WTC11 (cell line): ENCODE measurements at regions not wholly inside any gene's neighbourhood (a gene's known extent, or its start where the extent isn't known, plus 50 kb on each side); places are given as distances from the start of the nearest gene placed in this dataset.

Experiments used
- ATAC-seq: fragments of 200-7000 bp; cut with Tn5 transposase; 2 replicates; pipeline ENCODE4 v1.10.0; 2021; ENCODE audit warnings: mild to moderate bottlenecking, moderate library complexity
- CTCF ChIA-PET: fragments of 300-600 bp; sonication (Branson Sonifier 250); formaldehyde crosslinking; loops from one replicate; lab custom pipeline; 2021; ENCODE audit warnings: antibody characterized with exemption; lab: Charles Lee
- POLR2A ChIA-PET: fragments of 350-600 bp; sonication (Branson Sonifier 250); formaldehyde crosslinking; loops from one replicate; lab custom pipeline; 2021; ENCODE audit warnings: antibody characterized with exemption; lab: Charles Lee
- DNase-seq: peaks from one replicate; pipeline ENCODE4 v3.0.0; 2021; ENCODE audit warnings: low spot score
- H3K27ac Mint-ChIP-seq: 2 replicates; pipeline ENCODE4 v1.8.0; 2021; ENCODE audit warnings: mixed read lengths
- H3K27me3 Mint-ChIP-seq: 2 replicates; pipeline ENCODE4 v1.8.0; 2021; ENCODE audit warnings: low read depth, mild to moderate bottlenecking, moderate library complexity, mixed read lengths
- H3K36me3 Mint-ChIP-seq: 2 replicates; pipeline ENCODE4 v1.8.0; 2021; ENCODE audit warnings: mixed read lengths
- H3K4me1 Mint-ChIP-seq: 2 replicates; pipeline ENCODE4 v1.8.0; 2022; ENCODE audit warnings: mixed read lengths
- H3K4me3 Mint-ChIP-seq: 2 replicates; pipeline ENCODE4 v1.8.0; 2021; ENCODE audit warnings: mild to moderate bottlenecking, moderate library complexity, mixed read lengths
- H3K9me3 Mint-ChIP-seq: 2 replicates; pipeline ENCODE4 v1.8.0; 2021; ENCODE audit warnings: mixed read lengths
- CBFB ChIP-seq: sonication (generic); formaldehyde crosslinking; IDR thresholded peaks from 2 replicates; pipeline ENCODE4 v1.8.1; 2022; ENCODE audit warnings: mild to moderate bottlenecking, low read depth, missing genetic modification reagents
- FOXJ3 ChIP-seq: sonication (generic); formaldehyde crosslinking; IDR thresholded peaks from 2 replicates; pipeline ENCODE4 v1.9.0; 2021; ENCODE audit warnings: missing genetic modification reagents, mild to moderate bottlenecking, borderline replicate concordance
- GRHL2 ChIP-seq: fragments of 250-450 bp; sonication (Bioruptor Pico); IDR thresholded peaks from 2 replicates; pipeline ENCODE4 v1.8.0; 2022; ENCODE audit warnings: mild to moderate bottlenecking, moderate library complexity; ENCODE audit not compliant: insufficient replicate concordance, severe bottlenecking
- HMGA2 ChIP-seq: fragments of 250-450 bp; sonication (Bioruptor Pico); IDR thresholded peaks from 2 replicates; pipeline ENCODE4 v1.4.0; 2021; ENCODE audit warnings: mild to moderate bottlenecking, moderate library complexity
- IRF2 ChIP-seq: sonication (generic); formaldehyde crosslinking; IDR thresholded peaks from 2 replicates; pipeline ENCODE4 v1.8.0; 2022; ENCODE audit warnings: low read depth, missing genetic modification reagents, borderline replicate concordance
- KAT7 ChIP-seq: sonication (generic); formaldehyde crosslinking; IDR thresholded peaks from 2 replicates; pipeline ENCODE4 v1.8.1; 2023; ENCODE audit warnings: missing genetic modification reagents, mild to moderate bottlenecking, borderline replicate concordance
- NFYB ChIP-seq: sonication (generic); formaldehyde crosslinking; conservative IDR thresholded peaks from 2 replicates; pipeline ENCODE4 v1.8.0; 2022; ENCODE audit warnings: low read depth, missing genetic modification reagents
- SP1 ChIP-seq: sonication (generic); formaldehyde crosslinking; conservative IDR thresholded peaks from 2 replicates; pipeline ENCODE4 v1.8.1; 2022; ENCODE audit warnings: missing genetic modification reagents
- TCF7 ChIP-seq: sonication (generic); formaldehyde crosslinking; IDR thresholded peaks from 2 replicates; pipeline ENCODE4 v1.8.0; 2022; ENCODE audit warnings: mild to moderate bottlenecking, low read depth, missing genetic modification reagents, moderate library complexity
- TEAD4 ChIP-seq: sonication (generic); formaldehyde crosslinking; IDR thresholded peaks from 2 replicates; pipeline ENCODE4 v1.8.0; 2022; ENCODE audit warnings: mild to moderate bottlenecking, missing genetic modification reagents
- TP53 ChIP-seq: sonication (generic); formaldehyde crosslinking; IDR thresholded peaks from 2 replicates; pipeline ENCODE4 v1.8.1; 2023; ENCODE audit warnings: mild to moderate bottlenecking, missing genetic modification reagents
- ZNF121 ChIP-seq: sonication (generic); formaldehyde crosslinking; IDR thresholded peaks from 2 replicates; pipeline ENCODE4 v1.8.0; 2023; ENCODE audit warnings: missing genetic modification reagents
- ZNF396 ChIP-seq: fragments of 250-450 bp; sonication (Bioruptor Pico); IDR thresholded peaks from 2 replicates; pipeline ENCODE4 v1.8.0; 2021; ENCODE audit warnings: mild to moderate bottlenecking, moderate library complexity, borderline replicate concordance
- TF ChIP-seq, protein P1 (sequence below): fragments of 250-450 bp; sonication (Bioruptor Pico); IDR thresholded peaks from 2 replicates; pipeline ENCODE4 v1.9.0; 2021; ENCODE audit warnings: mild to moderate bottlenecking
- TF ChIP-seq, protein P2 (sequence below): sonication (generic); formaldehyde crosslinking; IDR thresholded peaks from 2 replicates; pipeline ENCODE4 v1.8.1; 2023; ENCODE audit warnings: mild to moderate bottlenecking, missing genetic modification reagents, borderline replicate concordance
- TF ChIP-seq, protein P3 (sequence below): sonication (generic); formaldehyde crosslinking; IDR thresholded peaks from 2 replicates; pipeline ENCODE4 v1.8.1; 2022; ENCODE audit warnings: low read depth, missing genetic modification reagents, borderline replicate concordance
- TF ChIP-seq, protein P4 (sequence below): sonication (generic); formaldehyde crosslinking; conservative IDR thresholded peaks from 2 replicates; pipeline ENCODE4 v1.8.1; 2023; ENCODE audit warnings: mild to moderate bottlenecking, low read depth, missing genetic modification reagents, moderate library complexity
- TF ChIP-seq, protein P5 (sequence below): sonication (generic); formaldehyde crosslinking; IDR thresholded peaks from 2 replicates; pipeline ENCODE4 v1.8.0; 2022; ENCODE audit warnings: mild to moderate bottlenecking, missing genetic modification reagents

DNA sequence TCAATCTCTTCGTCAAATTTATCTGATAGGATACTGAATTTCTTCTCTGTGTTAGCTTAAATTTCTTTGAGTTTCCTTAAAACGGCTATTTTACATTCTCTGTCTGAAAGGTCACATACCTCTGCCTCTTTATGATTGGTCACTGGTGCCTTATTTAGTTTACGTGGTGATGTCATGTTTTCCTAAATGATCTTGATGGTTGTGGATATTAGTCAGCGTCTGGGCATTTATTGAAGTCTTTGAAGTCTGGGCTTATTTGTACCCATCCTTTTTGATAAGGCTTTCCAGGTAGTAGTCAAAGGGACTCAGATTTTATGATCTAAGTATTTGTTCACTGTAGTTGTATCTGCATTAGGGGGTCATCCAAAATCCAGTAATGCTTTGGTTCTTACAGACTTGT is 1407.5 kb upstream of the LRRTM3 start:
- Mint-ChIP-seq H3K27me3 (no peaks in the 10 kb centered on the region), H3K4me1 (no peaks in the 10 kb centered on the region), H3K4me3 (no peak overlapping the region), H3K27ac (no peak overlapping the region)
- no peak for DNase-seq
- TF ChIP-seq NFYB, result no peak
- TF ChIP-seq, protein P1, sequence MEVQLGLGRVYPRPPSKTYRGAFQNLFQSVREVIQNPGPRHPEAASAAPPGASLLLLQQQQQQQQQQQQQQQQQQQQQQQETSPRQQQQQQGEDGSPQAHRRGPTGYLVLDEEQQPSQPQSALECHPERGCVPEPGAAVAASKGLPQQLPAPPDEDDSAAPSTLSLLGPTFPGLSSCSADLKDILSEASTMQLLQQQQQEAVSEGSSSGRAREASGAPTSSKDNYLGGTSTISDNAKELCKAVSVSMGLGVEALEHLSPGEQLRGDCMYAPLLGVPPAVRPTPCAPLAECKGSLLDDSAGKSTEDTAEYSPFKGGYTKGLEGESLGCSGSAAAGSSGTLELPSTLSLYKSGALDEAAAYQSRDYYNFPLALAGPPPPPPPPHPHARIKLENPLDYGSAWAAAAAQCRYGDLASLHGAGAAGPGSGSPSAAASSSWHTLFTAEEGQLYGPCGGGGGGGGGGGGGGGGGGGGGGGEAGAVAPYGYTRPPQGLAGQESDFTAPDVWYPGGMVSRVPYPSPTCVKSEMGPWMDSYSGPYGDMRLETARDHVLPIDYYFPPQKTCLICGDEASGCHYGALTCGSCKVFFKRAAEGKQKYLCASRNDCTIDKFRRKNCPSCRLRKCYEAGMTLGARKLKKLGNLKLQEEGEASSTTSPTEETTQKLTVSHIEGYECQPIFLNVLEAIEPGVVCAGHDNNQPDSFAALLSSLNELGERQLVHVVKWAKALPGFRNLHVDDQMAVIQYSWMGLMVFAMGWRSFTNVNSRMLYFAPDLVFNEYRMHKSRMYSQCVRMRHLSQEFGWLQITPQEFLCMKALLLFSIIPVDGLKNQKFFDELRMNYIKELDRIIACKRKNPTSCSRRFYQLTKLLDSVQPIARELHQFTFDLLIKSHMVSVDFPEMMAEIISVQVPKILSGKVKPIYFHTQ (CRISPR knock-in tag), result no peak
- TF ChIP-seq ZNF121 (CRISPR knock-in tag), result no peak
- TF ChIP-seq TCF7, result no peak
- TF ChIP-seq, protein P2, sequence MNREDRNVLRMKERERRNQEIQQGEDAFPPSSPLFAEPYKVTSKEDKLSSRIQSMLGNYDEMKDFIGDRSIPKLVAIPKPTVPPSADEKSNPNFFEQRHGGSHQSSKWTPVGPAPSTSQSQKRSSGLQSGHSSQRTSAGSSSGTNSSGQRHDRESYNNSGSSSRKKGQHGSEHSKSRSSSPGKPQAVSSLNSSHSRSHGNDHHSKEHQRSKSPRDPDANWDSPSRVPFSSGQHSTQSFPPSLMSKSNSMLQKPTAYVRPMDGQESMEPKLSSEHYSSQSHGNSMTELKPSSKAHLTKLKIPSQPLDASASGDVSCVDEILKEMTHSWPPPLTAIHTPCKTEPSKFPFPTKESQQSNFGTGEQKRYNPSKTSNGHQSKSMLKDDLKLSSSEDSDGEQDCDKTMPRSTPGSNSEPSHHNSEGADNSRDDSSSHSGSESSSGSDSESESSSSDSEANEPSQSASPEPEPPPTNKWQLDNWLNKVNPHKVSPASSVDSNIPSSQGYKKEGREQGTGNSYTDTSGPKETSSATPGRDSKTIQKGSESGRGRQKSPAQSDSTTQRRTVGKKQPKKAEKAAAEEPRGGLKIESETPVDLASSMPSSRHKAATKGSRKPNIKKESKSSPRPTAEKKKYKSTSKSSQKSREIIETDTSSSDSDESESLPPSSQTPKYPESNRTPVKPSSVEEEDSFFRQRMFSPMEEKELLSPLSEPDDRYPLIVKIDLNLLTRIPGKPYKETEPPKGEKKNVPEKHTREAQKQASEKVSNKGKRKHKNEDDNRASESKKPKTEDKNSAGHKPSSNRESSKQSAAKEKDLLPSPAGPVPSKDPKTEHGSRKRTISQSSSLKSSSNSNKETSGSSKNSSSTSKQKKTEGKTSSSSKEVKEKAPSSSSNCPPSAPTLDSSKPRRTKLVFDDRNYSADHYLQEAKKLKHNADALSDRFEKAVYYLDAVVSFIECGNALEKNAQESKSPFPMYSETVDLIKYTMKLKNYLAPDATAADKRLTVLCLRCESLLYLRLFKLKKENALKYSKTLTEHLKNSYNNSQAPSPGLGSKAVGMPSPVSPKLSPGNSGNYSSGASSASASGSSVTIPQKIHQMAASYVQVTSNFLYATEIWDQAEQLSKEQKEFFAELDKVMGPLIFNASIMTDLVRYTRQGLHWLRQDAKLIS (CRISPR knock-in tag), result no peak
- no peak for TF ChIP-seq CBFB
- no peak for TF ChIP-seq TP53 (CRISPR knock-in tag)
- TF ChIP-seq, protein P3, sequence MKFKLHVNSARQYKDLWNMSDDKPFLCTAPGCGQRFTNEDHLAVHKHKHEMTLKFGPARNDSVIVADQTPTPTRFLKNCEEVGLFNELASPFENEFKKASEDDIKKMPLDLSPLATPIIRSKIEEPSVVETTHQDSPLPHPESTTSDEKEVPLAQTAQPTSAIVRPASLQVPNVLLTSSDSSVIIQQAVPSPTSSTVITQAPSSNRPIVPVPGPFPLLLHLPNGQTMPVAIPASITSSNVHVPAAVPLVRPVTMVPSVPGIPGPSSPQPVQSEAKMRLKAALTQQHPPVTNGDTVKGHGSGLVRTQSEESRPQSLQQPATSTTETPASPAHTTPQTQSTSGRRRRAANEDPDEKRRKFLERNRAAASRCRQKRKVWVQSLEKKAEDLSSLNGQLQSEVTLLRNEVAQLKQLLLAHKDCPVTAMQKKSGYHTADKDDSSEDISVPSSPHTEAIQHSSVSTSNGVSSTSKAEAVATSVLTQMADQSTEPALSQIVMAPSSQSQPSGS (CRISPR knock-in tag), result no peak
- no peak for TF ChIP-seq FOXJ3
- no peak for TF ChIP-seq TEAD4 (CRISPR knock-in tag)
- no peak for TF ChIP-seq KAT7 (CRISPR knock-in tag)
- no peak for TF ChIP-seq SP1 (CRISPR knock-in tag)
- no peak for TF ChIP-seq IRF2 (CRISPR knock-in tag)
- TF ChIP-seq HMGA2, result no peak
- no peak for TF ChIP-seq ZNF396 (CRISPR knock-in tag)
- TF ChIP-seq, protein P4, sequence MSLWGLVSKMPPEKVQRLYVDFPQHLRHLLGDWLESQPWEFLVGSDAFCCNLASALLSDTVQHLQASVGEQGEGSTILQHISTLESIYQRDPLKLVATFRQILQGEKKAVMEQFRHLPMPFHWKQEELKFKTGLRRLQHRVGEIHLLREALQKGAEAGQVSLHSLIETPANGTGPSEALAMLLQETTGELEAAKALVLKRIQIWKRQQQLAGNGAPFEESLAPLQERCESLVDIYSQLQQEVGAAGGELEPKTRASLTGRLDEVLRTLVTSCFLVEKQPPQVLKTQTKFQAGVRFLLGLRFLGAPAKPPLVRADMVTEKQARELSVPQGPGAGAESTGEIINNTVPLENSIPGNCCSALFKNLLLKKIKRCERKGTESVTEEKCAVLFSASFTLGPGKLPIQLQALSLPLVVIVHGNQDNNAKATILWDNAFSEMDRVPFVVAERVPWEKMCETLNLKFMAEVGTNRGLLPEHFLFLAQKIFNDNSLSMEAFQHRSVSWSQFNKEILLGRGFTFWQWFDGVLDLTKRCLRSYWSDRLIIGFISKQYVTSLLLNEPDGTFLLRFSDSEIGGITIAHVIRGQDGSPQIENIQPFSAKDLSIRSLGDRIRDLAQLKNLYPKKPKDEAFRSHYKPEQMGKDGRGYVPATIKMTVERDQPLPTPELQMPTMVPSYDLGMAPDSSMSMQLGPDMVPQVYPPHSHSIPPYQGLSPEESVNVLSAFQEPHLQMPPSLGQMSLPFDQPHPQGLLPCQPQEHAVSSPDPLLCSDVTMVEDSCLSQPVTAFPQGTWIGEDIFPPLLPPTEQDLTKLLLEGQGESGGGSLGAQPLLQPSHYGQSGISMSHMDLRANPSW, result no peak
- TF ChIP-seq, protein P5, sequence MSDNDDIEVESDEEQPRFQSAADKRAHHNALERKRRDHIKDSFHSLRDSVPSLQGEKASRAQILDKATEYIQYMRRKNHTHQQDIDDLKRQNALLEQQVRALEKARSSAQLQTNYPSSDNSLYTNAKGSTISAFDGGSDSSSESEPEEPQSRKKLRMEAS (CRISPR knock-in tag), result no peak
- TF ChIP-seq GRHL2 (CRISPR knock-in tag), result no peak
- TF ChIP-seq, all 79 proteins: peak for 0
- POLR2A ChIA-PET, result no interaction called here
- no peaks in the 10 kb centered on the region for H3K9me3 Mint-ChIP-seq
- no peak for ATAC-seq
- H3K36me3 Mint-ChIP-seq, result no peaks in the 10 kb centered on the region
- CTCF ChIA-PET, result no interaction called here
